Activated CD8-positive, alpha-beta T cell treated with anti-CD3 and anti-CD28 coated beads for 36 hours (primary cell): ENCODE measurements at regions not wholly inside any gene's neighbourhood (a gene's known extent, or its start where the extent isn't known, plus 50 kb on each side); places are given as distances from the start of the nearest gene placed in this dataset.
"Not testable (repeated sequence)": the region's sequence is repeated elsewhere in the genome, so short reads cannot be mapped to it uniquely, and the experiment has no call there.

ENCODE experiments used
- ATAC-seq: fragments of 200-7000 bp; cut with Tn5 transposase; one replicate; pipeline ENCODE4 v1.10.0; 2021; ENCODE audit warnings: mild to moderate bottlenecking, moderate library complexity
- CTCF ChIA-PET: fragments of 350-600 bp; sonication (Branson Sonifier 250); formaldehyde crosslinking; loops from one replicate; lab custom pipeline; 2021; ENCODE audit warnings: antibody characterized with exemption; lab: Charles Lee
- POLR2A ChIA-PET: fragments of 350-600 bp; sonication (Branson Sonifier 250); formaldehyde crosslinking; loops from one replicate; lab custom pipeline; 2021; ENCODE audit warnings: antibody characterized with exemption; lab: Charles Lee
- DNase-seq: peaks from one replicate; pipeline ENCODE4 v3.0.0-alpha.2; 2020
- H3K27ac Mint-ChIP-seq: one replicate; pipeline ENCODE4 v1.8.0; 2021; ENCODE audit warnings: mild to moderate bottlenecking, mixed read lengths
- H3K27me3 Mint-ChIP-seq: one replicate; pipeline ENCODE4 v1.8.0; 2021; ENCODE audit warnings: mixed read lengths
- H3K36me3 Mint-ChIP-seq: one replicate; pipeline ENCODE4 v1.8.0; 2021; ENCODE audit warnings: low read depth, mixed read lengths
- H3K4me1 Mint-ChIP-seq: one replicate; pipeline ENCODE4 v1.8.0; 2021; ENCODE audit warnings: low read depth, mixed read lengths
- H3K4me3 Mint-ChIP-seq: one replicate; pipeline ENCODE4 v1.8.0; 2021; ENCODE audit warnings: mild to moderate bottlenecking, moderate library complexity, mixed read lengths
- H3K9me3 Mint-ChIP-seq: one replicate; pipeline ENCODE4 v1.8.0; 2021; ENCODE audit warnings: mixed read lengths
- CTCF ChIP-seq: fragments of 200-600 bp; IDR thresholded peaks from one replicate; pipeline ENCODE4 v1.8.0; 2022; ENCODE audit warnings: antibody characterized with exemption, mild to moderate bottlenecking
- intact Hi-C: fragments of 100-400 bp; cut with micrococcal nuclease; formaldehyde crosslinking; loops from one replicate; pipeline ENCODE4 v1.10.0; 2022

- no peaks in the 10 kb centered on the region for H3K27me3 Mint-ChIP-seq
- H3K4me1 Mint-ChIP-seq = no peaks in the 10 kb centered on the region
- no peak for ATAC-seq
- TF ChIP-seq CTCF = no peak
- H3K4me3 Mint-ChIP-seq = no peak overlapping the region
- intact Hi-C loops = no loop called here
- no peak for DNase-seq
- CTCF ChIA-PET = interaction anchor here (1.9 kb wide), 1 partner anchor 218 kb away, joined by 4 read pairs; no protein-coding TSS in a partner anchor
- no peak overlapping the region for H3K27ac Mint-ChIP-seq
- no peaks in the 10 kb centered on the region for H3K36me3 Mint-ChIP-seq
- peaks cover 8% of the 10 kb centered on the region for H3K9me3 Mint-ChIP-seq
- POLR2A ChIA-PET = no interaction called here
Observed at GRCh38 chr6:82488403-82488802, 124.8 kb downstream of the TPBG start.

- CTCF ChIA-PET = no interaction called here
- intact Hi-C loops = no loop called here
- peaks cover 2% of the 10 kb centered on the region for H3K9me3 Mint-ChIP-seq
- no peaks in the 10 kb centered on the region for H3K36me3 Mint-ChIP-seq
- no peak for ATAC-seq
- TF ChIP-seq CTCF = no peak
- no peaks in the 10 kb centered on the region for H3K4me1 Mint-ChIP-seq
- no peak overlapping the region for H3K27ac Mint-ChIP-seq
- POLR2A ChIA-PET = no interaction called here
- no peak for DNase-seq
- H3K27me3 Mint-ChIP-seq = no peaks in the 10 kb centered on the region
- H3K4me3 Mint-ChIP-seq = no peak overlapping the region
Observed at GRCh38 chr6:82492134-82492533, 128.5 kb downstream of the TPBG start.

- intact Hi-C loops = no loop called here
- Mint-ChIP-seq H3K27me3 (no peaks in the 10 kb centered on the region), H3K4me1 (no peaks in the 10 kb centered on the region), H3K4me3 (no peak overlapping the region), H3K9me3 (no peaks in the 10 kb centered on the region), H3K36me3 (no peaks in the 10 kb centered on the region), H3K27ac (no peak overlapping the region)
- TF ChIP-seq CTCF = no peak
- ATAC-seq = no peak
- DNase-seq = no peak
- ChIA-PET POLR2A (no interaction called here), CTCF (no interaction called here)
Observed at GRCh38 chr6:82493467-82493866, 129.8 kb downstream of the TPBG start.

GRCh38 chr6:82494367-82494766, 130.8 kb downstream of the TPBG start:
- CTCF ChIA-PET = no interaction called here
- H3K27me3 Mint-ChIP-seq = no peaks in the 10 kb centered on the region
- H3K4me3 Mint-ChIP-seq = no peak overlapping the region
- DNase-seq (no peak), ATAC-seq (no peak)
- intact Hi-C loops = no loop called here
- H3K4me1 Mint-ChIP-seq = no peaks in the 10 kb centered on the region
- POLR2A ChIA-PET = no interaction called here
- no peak for TF ChIP-seq CTCF
- H3K27ac Mint-ChIP-seq = no peak overlapping the region
- no peaks in the 10 kb centered on the region for H3K9me3 Mint-ChIP-seq
- H3K36me3 Mint-ChIP-seq = no peaks in the 10 kb centered on the region

GRCh38 chr6:82501901-82502300, 138.3 kb downstream of the TPBG start:
- ATAC-seq, H3K4me3 Mint-ChIP-seq, H3K9me3 Mint-ChIP-seq, POLR2A ChIA-PET, DNase-seq, CTCF ChIA-PET, intact Hi-C loops, H3K27me3 Mint-ChIP-seq, H3K4me1 Mint-ChIP-seq, H3K36me3 Mint-ChIP-seq, H3K27ac Mint-ChIP-seq: not testable (repeated sequence)

- intact Hi-C loops = no loop called here
- peaks cover 3% of the 10 kb centered on the region for H3K27me3 Mint-ChIP-seq
- H3K4me3 Mint-ChIP-seq = no peak overlapping the region
- DNase-seq = no peak
- ChIA-PET POLR2A (interaction anchor here (0.7 kb wide), 1 partner anchor 171 kb away, joined by 3 read pairs; no protein-coding TSS in a partner anchor), CTCF (no interaction called here)
- TF ChIP-seq CTCF = no peak
- no peaks in the 10 kb centered on the region for H3K36me3 Mint-ChIP-seq
- ATAC-seq = no peak
- no peaks in the 10 kb centered on the region for H3K9me3 Mint-ChIP-seq
- H3K4me1 Mint-ChIP-seq = no peaks in the 10 kb centered on the region
- H3K27ac Mint-ChIP-seq = no peak overlapping the region
Observed at GRCh38 chr6:82506526-82506925, 142.9 kb downstream of the TPBG start.
